Hepatic stellate cell (primary cell): ENCODE measurements at regions not wholly inside any gene's neighbourhood (a gene's known extent, or its start where the extent isn't known, plus 50 kb on each side); places are given as distances from the start of the nearest gene placed in this dataset.
"Not testable (repeated sequence)": the region's sequence is repeated elsewhere in the genome, so short reads cannot be mapped to it uniquely, and the experiment has no call there.

Experiments
- DNase-seq: peaks from one replicate; pipeline ENCODE4 v3.0.0; 2011; ENCODE audit warnings: low spot score

GRCh38 chr4:179285696-179286095 is 1843.5 kb upstream of the AGA start:
- no peak for DNase-seq

- no peak for DNase-seq
Measured at GRCh38 chr4:179291657-179292056, 1849.4 kb upstream of the AGA start.

DNA sequence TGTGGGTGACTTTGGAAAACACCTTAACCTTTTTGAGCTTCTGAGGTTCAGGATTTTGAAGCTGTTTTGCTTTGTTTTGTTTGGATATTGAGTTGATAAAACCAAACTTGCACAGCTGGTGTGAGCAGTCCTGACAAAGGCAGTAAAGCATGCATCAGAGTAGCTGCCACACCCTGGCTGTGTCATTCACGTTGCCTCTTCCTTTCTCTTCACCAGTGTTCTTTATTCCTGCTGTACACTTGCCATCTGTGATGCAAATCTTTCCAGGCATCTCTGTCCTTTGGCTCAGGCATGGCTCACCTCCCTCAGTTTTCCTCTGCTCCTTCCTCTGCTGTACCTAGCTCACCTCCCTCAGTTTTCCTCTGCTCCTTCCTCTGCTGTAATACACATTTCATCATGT is 1850.2 kb upstream of the AGA start:
- no peak for DNase-seq

GRCh38 chr4:179307297-179308136 is 1865.3 kb upstream of the AGA start:
- DNase-seq, result peak; percentile 2

GRCh38 chr4:179313823-179314222 is 1871.6 kb upstream of the AGA start:
- no peak for DNase-seq

DNA sequence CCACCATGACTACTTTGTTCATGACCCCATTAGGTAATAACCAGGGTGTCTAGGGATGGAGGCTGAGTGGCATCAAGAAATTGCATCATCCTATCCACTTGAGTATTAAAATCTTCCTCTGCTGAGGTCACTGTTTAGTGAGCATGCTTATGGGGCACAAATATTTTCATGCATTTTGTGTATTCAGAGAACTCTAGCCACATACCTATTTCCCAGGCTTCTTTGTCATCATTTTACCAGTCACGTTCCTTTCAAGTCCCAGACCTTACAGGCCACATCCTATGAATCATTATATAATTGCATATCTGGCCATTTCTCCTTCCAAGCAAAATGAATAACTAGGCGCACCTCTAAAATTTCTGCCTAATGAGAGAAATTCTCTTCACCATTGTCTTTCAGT is 1882.9 kb upstream of the AGA start:
- no peak for DNase-seq

DNA sequence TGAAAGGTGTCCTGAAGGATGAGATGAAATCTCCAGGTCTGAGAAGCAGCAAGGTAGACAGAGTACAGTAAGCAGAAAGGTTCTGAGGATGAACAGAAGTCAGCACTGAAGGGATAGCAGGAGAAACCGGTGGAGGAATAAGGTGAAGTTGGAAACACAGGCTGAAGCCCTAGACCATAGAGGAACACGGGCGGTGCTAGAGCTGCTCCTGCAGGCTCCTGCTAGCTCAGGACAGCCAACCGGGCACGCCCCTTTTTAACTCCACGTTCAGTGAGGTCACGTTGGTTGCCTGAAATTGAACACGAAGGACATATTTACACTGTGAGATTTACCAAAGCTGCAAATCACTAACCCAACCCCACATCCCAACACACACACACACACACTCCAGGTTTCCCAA is 1886.4 kb upstream of the AGA start:
- no peak for DNase-seq

- no peak for DNase-seq
Measured at GRCh38 chr4:179331362-179331761, 1889.1 kb upstream of the AGA start.

GRCh38 chr4:179344861-179345260 is 1902.6 kb upstream of the AGA start:
- DNase-seq, result no peak

DNA sequence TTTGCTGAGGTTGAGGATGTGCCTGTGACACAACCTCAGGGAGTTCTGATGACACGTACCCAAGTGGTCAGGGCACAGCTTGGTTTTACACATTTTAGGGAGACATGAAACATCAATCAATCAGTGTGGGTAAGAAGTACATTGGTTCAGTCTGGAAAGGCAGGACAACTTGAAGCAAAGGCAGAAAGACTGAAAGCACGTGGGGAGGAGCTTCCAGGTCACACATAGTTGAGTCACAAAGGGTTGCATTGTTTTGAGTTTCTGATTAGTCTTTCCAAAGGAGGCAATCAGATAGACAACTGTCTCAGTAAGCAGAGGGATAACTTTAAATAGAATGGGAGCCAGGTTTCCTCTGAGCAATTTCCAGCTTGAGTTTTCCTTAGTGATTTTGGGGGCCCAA is 1910.0 kb upstream of the AGA start:
- DNase-seq, result no peak

GRCh38 chr4:179353786-179354185 is 1911.5 kb upstream of the AGA start:
- DNase-seq, result no peak

DNA sequence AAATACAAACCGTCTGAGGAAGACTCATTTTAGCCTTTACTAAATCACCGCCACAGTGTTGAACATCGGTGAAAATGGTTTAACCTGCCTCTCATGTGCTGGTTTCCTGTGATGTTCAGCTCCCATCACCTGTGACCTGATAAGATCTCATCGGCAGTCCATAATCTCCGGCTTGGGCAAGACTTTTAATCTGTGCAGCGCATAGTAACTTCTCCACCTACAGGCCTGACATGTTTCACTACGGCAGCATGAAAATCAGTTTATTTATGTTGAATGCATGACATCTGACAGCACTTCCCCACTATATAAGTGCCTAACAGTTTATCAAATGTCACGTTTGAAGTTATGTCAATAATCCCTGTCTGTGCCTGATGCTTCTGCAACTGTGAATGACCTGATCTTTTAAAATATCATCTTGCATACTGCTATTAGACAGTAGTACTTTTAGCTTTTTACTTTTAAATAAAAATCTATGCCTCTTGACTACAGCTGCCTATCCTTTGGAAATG is 1919.8 kb upstream of the AGA start:
- no peak for DNase-seq

GRCh38 chr4:179365932-179366331 is 1923.7 kb upstream of the AGA start:
- DNase-seq, result not testable (repeated sequence)

- no peak for DNase-seq
Measured at GRCh38 chr4:179372242-179372641, 1930.0 kb upstream of the AGA start.

DNA sequence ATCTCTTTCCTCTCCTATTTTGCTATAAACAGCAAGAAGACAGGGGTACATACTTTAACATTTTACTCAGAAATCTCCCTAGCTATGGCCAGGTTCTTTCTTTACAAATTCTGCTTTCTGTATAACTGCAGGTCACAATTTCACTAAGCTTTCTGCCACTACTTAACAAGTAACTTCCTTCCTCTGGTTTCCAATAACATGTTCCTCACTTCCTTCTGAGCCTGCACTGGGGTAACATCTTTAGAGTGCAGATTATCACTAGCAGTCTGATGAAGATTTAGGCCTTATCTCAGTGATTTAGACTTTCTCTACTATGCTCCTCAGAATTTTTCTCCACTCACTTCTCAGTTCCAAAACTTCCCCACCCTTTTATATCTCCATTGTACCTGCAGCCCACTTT is 1930.5 kb upstream of the AGA start:
- DNase-seq, result no peak

GRCh38 chr4:179378847-179379246 is 1936.6 kb upstream of the AGA start:
- DNase-seq, result not testable (repeated sequence)

- no peak for DNase-seq
Measured at GRCh38 chr4:179392787-179393186, 1950.5 kb upstream of the AGA start.

- no peak for DNase-seq
Measured at GRCh38 chr4:179398414-179398813, 1956.2 kb upstream of the AGA start.

GRCh38 chr4:179399054-179399782 is 1957.0 kb upstream of the AGA start:
- DNase-seq, result no peak

GRCh38 chr4:179415037-179415846 is 1973.0 kb upstream of the AGA start:
- no peak for DNase-seq

DNA sequence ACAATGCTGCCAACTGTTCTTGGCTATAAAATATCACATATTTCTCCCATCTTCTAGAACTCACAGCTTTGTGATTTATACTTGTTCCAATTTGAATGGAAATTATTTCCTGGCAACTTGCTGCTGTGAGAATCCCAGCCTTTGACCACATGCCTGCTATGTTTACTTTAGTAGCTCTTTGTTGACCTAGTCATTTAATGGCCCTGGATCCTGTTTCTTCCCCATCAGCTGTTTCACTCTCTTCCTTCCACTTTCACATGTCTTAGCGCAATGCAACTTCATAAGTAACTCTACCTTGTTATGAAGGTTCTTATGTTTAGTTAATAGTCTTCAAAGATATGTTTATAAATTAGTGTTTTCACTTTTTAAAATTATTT is 1973.6 kb upstream of the AGA start:
- no peak for DNase-seq

GRCh38 chr4:179417357-179417756 is 1975.1 kb upstream of the AGA start:
- no peak for DNase-seq

- no peak for DNase-seq
Measured at GRCh38 chr4:179437962-179438361, 1995.7 kb upstream of the AGA start.
